ENCODE measurements at regions not wholly inside any gene's neighbourhood (a gene's known extent, or its start where the extent isn't known, plus 50 kb on each side); places are given as distances from the start of the nearest gene placed in this dataset.

GRCh38 chr10:90195288-90195840 is 494.0 kb downstream of the KIF20B start:
- no peak overlapping the region for H3K27ac ChIP-seq
- H3K4me3 ChIP-seq = no peak overlapping the region
- no peak for TF ChIP-seq CTCF (IDR thresholded peaks at IDR 0.05)
- no peak for DNase-seq (ENCODE audit: low spot score)

GRCh38 chr10:90197766-90198165 is 496.4 kb downstream of the KIF20B start:
- no peak overlapping the region for H3K27ac ChIP-seq
- no peak overlapping the region for H3K4me3 ChIP-seq
- no peak for TF ChIP-seq CTCF (IDR thresholded peaks at IDR 0.05)
- DNase-seq (ENCODE audit: low spot score) = no peak

GRCh38 chr10:90199093-90199492 is 497.7 kb downstream of the KIF20B start:
- H3K27ac ChIP-seq = no peak overlapping the region
- TF ChIP-seq CTCF (IDR thresholded peaks at IDR 0.05) = no peak
- no peak for DNase-seq (ENCODE audit: low spot score)
- H3K4me3 ChIP-seq = no peak overlapping the region

- no peak overlapping the region for H3K27ac ChIP-seq
- no peak overlapping the region for H3K4me3 ChIP-seq
- DNase-seq (ENCODE audit: low spot score) = no peak
- no peak for TF ChIP-seq CTCF (IDR thresholded peaks at IDR 0.05)
Observed at GRCh38 chr10:90199513-90199912, 498.1 kb downstream of the KIF20B start.

- Histone ChIP-seq H3K4me3 (no peak overlapping the region), H3K27ac (no peak overlapping the region)
- DNase-seq (ENCODE audit: low spot score) = no peak
- no peak for TF ChIP-seq CTCF (IDR thresholded peaks at IDR 0.05)
Observed at GRCh38 chr10:90204131-90204955, 503.0 kb downstream of the KIF20B start.

- H3K27ac ChIP-seq = no peak overlapping the region
- TF ChIP-seq CTCF (IDR thresholded peaks at IDR 0.05) = no peak
- no peak for DNase-seq (ENCODE audit: low spot score)
- H3K4me3 ChIP-seq = no peak overlapping the region
Observed at GRCh38 chr10:90204956-90205314, 503.5 kb downstream of the KIF20B start.

- no peak for DNase-seq (ENCODE audit: low spot score)
- TF ChIP-seq CTCF (IDR thresholded peaks at IDR 0.05) = no peak
- Histone ChIP-seq H3K27ac (no peak overlapping the region), H3K4me3 (no peak overlapping the region)
Observed at GRCh38 chr10:90205340-90205739, 503.9 kb downstream of the KIF20B start.
